K562 (cell line): ENCODE measurements at regions not wholly inside any gene's neighbourhood (a gene's known extent, or its start where the extent isn't known, plus 50 kb on each side); places are given as distances from the start of the nearest gene placed in this dataset.

Experiments used
- ATAC-seq: fragments of 200-7000 bp; cut with Tn5 transposase; 3 replicates; pipeline ENCODE4 v1.9.1; 2020; ENCODE audit warnings: moderate library complexity
- BruUV-seq: library from RNA; stranded (reverse); fragments of 400-500 nt; replicated peaks from 2 replicates; lab custom pipeline; 2021; lab: Mats Ljungman, UMichigan
- CTCF ChIA-PET: fragments of 300-600 bp; formaldehyde crosslinking; extraction: SDS; loops from one replicate; lab custom pipeline; 2021; ENCODE audit warnings: low intra/inter-chr PET ratio; lab: Yijun Ruan, JAX
- POLR2A ChIA-PET: fragments of 300-600, 350-650 bp; sonication (Branson Sonifier 250); formaldehyde crosslinking; extraction: SDS; loops from one replicate; lab custom pipeline; 2021; ENCODE audit warnings: antibody characterized with exemption, inconsistent platforms; lab: Yijun Ruan, JAX
- DNase-seq, 4 experiments: peaks; one replicate each; pipeline versions ENCODE4 v3.0.0 to v3.0.0-alpha.2; 2011 to 2018; ENCODE audit warnings: low spot score in 3 of 4, mixed read lengths in 3 of 4; ENCODE audit errors: extremely low read depth in 1 of 4
- FAIRE-seq: peaks from 2 replicates; lab custom pipeline; 2011; peaks lifted over from hg19 to GRCh38; lab: Jason Lieb, UNC
- H2AFZ ChIP-seq: 2 replicates; pipeline ENCODE4 v1.6.0; 2011; ENCODE audit warnings: low read depth, low read length, control low read depth, inconsistent platforms
- H3K27ac ChIP-seq: fragments of 200-600 bp; 3 replicates; pipeline ENCODE4 v1.8.0; 2011; ENCODE audit warnings: low read depth, mild to moderate bottlenecking, control low read depth, inconsistent platforms, low read length, moderate library complexity, mixed read lengths; ENCODE audit errors: extremely low read depth
- H3K27me3 ChIP-seq, 2 experiments: fragments of 300-600 bp in 1 of 2; 2 replicates in 1 of 2; 3 replicates in 1 of 2; pipeline versions ENCODE4 v1.6.0 to v1.8.0; 2011; ENCODE audit warnings: inconsistent platforms in 2 of 2, low read length in 2 of 2, mild to moderate bottlenecking in 1 of 2, mixed read lengths in 1 of 2, moderate library complexity in 1 of 2; ENCODE audit not compliant: control insufficient read depth in 2 of 2, insufficient read depth in 2 of 2
- H3K36me3 ChIP-seq: fragments of 300-600 bp; 3 replicates; pipeline ENCODE4 v1.8.0; 2011; ENCODE audit warnings: mild to moderate bottlenecking, low read length, inconsistent platforms; ENCODE audit not compliant: control insufficient read depth, insufficient read depth
- H3K4me1 ChIP-seq, 2 experiments: fragments of 200-600 bp in 1 of 2; replicated peaks in 1 of 2; 2 replicates in 1 of 2; 3 replicates in 1 of 2; pipeline versions ENCODE4 v1.5.1 to v1.8.0; 2011; ENCODE audit warnings: inconsistent platforms in 2 of 2, low read length in 2 of 2, mild to moderate bottlenecking in 1 of 2, mixed read lengths in 1 of 2, moderate library complexity in 1 of 2; ENCODE audit not compliant: control insufficient read depth in 2 of 2, insufficient read depth in 2 of 2
- H3K4me2 ChIP-seq: 2 replicates; pipeline ENCODE4 v1.6.1; 2011; ENCODE audit warnings: low read length, control low read depth, inconsistent platforms, mixed read lengths; ENCODE audit not compliant: insufficient read depth
- H3K4me3 ChIP-seq: fragments of 200-600 bp; sonication (generic), shearing (Covaris generic); 2 replicates; pipeline ENCODE4 v1.5.1; 2016; ENCODE audit warnings: control low read depth, inconsistent platforms
- H3K79me2 ChIP-seq: fragments of 200-600 bp; 3 replicates; pipeline ENCODE4 v1.8.0; 2011; ENCODE audit warnings: low read length, inconsistent platforms; ENCODE audit not compliant: control insufficient read depth, insufficient read depth
- H3K9ac ChIP-seq, 2 experiments: 2 replicates each; pipeline versions ENCODE4 v1.6.0 to v1.6.1; 2011; ENCODE audit warnings: low read depth in 2 of 2, low read length in 2 of 2, control low read depth in 1 of 2, inconsistent platforms in 1 of 2, mild to moderate bottlenecking in 1 of 2, mixed read lengths in 1 of 2; ENCODE audit not compliant: insufficient read depth in 1 of 2
- H3K9me1 ChIP-seq: one replicate; pipeline ENCODE4 v1.6.0; 2011; ENCODE audit warnings: inconsistent platforms, mild to moderate bottlenecking, low read length, moderate library complexity; ENCODE audit not compliant: control insufficient read depth, insufficient read depth
- H3K9me3 ChIP-seq: replicated peaks from 2 replicates; pipeline ENCODE4 v1.5.1; 2011; ENCODE audit warnings: low read depth, low read length, inconsistent platforms; ENCODE audit not compliant: control insufficient read depth, insufficient read depth
- H4K20me1 ChIP-seq: replicated peaks from 2 replicates; pipeline ENCODE4 v1.6.1; 2011; ENCODE audit warnings: low read length, inconsistent platforms, mixed read lengths; ENCODE audit not compliant: control insufficient read depth, insufficient read depth
- ELF4 ChIP-seq: fragments of 450-650 bp; formaldehyde crosslinking; IDR thresholded peaks from 2 replicates; pipeline ENCODE4 v1.4.0; 2022; ENCODE audit warnings: missing genetic modification characterization
- MEIS2 ChIP-seq: fragments of 450-650 bp; IDR thresholded peaks from 2 replicates; pipeline ENCODE4 v1.6.1; 2014; ENCODE audit warnings: mild to moderate bottlenecking; ENCODE audit not compliant: partially characterized antibody
- MXD1 ChIP-seq: fragments of 250-450 bp; sonication (Bioruptor Pico); IDR thresholded peaks from 2 replicates; pipeline ENCODE4 v1.8.0; 2021; ENCODE audit warnings: borderline replicate concordance, mild to moderate bottlenecking, moderate library complexity; ENCODE audit not compliant: poor library complexity, severe bottlenecking
- POLR2A ChIP-seq: fragments of 450-650 bp; conservative IDR thresholded peaks from 2 replicates; pipeline ENCODE4 v1.6.1; 2016
- RBM34 ChIP-seq: fragments of 200-400 bp; formaldehyde crosslinking; IDR thresholded peaks from 2 replicates; pipeline ENCODE4 v1.6.1; 2018; ENCODE audit warnings: low read length, borderline replicate concordance; ENCODE audit not compliant: insufficient read depth
- RFX5 ChIP-seq: IDR thresholded peaks from 2 replicates; pipeline ENCODE4 v1.6.1; 2011; ENCODE audit warnings: low read depth, mild to moderate bottlenecking, improper control_type of control experiment, low read length
- TBL1XR1 ChIP-seq, 2 experiments: IDR thresholded peaks; 2 replicates each; pipeline ENCODE4 v1.6.1; 2012; ENCODE audit warnings: improper control_type of control experiment in 2 of 2, low read length in 2 of 2, mild to moderate bottlenecking in 1 of 2
- TEAD4 ChIP-seq, 2 experiments: sonication (generic) in 1 of 2; formaldehyde crosslinking in 1 of 2; IDR thresholded peaks; 2 replicates each; pipeline versions ENCODE4 v1.6.1 to v1.8.0; 2012 to 2022; ENCODE audit warnings: borderline replicate concordance in 1 of 2, inconsistent platforms in 1 of 2, low read length in 1 of 2, mild to moderate bottlenecking in 1 of 2, missing genetic modification reagents in 1 of 2
- XRCC3 ChIP-seq: fragments of 450-650 bp; IDR thresholded peaks from 2 replicates; pipeline ENCODE4 v1.6.1; 2017; ENCODE audit warnings: mild to moderate bottlenecking, moderate library complexity
- ZNF707 ChIP-seq: fragments of 250-450 bp; sonication (Bioruptor Pico); conservative IDR thresholded peaks from 2 replicates; pipeline ENCODE4 v1.8.0; 2022; ENCODE audit warnings: inconsistent platforms, mild to moderate bottlenecking, moderate library complexity
- WGBS: fragments of 100-300 bp; shearing (Covaris generic); methylation state at CpG from one replicate; pipeline ENCODE4 v1.1.6; 2016; ENCODE audit warnings: low coverage, mixed read lengths; ENCODE audit not compliant: insufficient coverage; ENCODE audit errors: missing lambda C conversion rate; 5-methylcytosine and 5-hydroxymethylcytosine counted together
- in situ Hi-C: fragments of 300-500 bp; cut with MboI; formaldehyde crosslinking; loops from 4 replicates; pipeline ENCODE4 v1.15.0; 2018; ENCODE audit warnings: inconsistent platforms, mixed read lengths
- intact Hi-C: fragments of 100-400 bp; cut with micrococcal nuclease; formaldehyde crosslinking; loops from 2 replicates; pipeline ENCODE4 v1.14.2; 2022

- TF ChIP-seq TBL1XR1 (IDR thresholded peaks at IDR 0.05; ENCODE audit: low read length in 2 of 2) (no peak), MEIS2 (no peak)
Observed at GRCh38 chrX:13890806-13891205, 73.9 kb upstream of the GPM6B start (continued).

GRCh38 chrX:13888284-13888683 lies 71.4 kb upstream of the GPM6B start:
- no TSS peak for BruUV-seq
- TF ChIP-seq RBM34 = no peak
- TF ChIP-seq MXD1 (CRISPR knock-in tag) = no peak
- TF ChIP-seq TEAD4 (IDR thresholded peaks at IDR 0.05; ENCODE audit: low read length) = no peak
- no peak for TF ChIP-seq TEAD4 (CRISPR knock-in tag; IDR thresholded peaks at IDR 0.05; ENCODE audit: borderline replicate concordance)
- no peak for TF ChIP-seq POLR2A
- TF ChIP-seq RFX5 = no peak
- TF ChIP-seq XRCC3 = no peak
- no peak for TF ChIP-seq ZNF707 (CRISPR knock-in tag)
- no peak for TF ChIP-seq ELF4 (CRISPR knock-in tag)
- WGBS = 3% methylated on average over 6 of the region's 8 CpGs
- ATAC-seq (no peak), FAIRE-seq (no peak), DNase-seq (no peak)
- intact Hi-C loops = no loop called here
- Histone ChIP-seq H3K36me3 (no peaks in the 10 kb centered on the region), H3K27ac (no peak overlapping the region), H3K4me2 (no peak overlapping the region), H2AFZ (no peak overlapping the region), H3K79me2 (no peaks in the 10 kb centered on the region), H3K4me3 (no peak overlapping the region), H3K9me3 (no peaks in the 10 kb centered on the region), H3K9ac (no peak overlapping the region), H3K27me3 (no peaks in the 10 kb centered on the region; a peak in 2 of 5 replicates), H4K20me1 (no peaks in the 10 kb centered on the region), H3K9me1 (no peaks in the 10 kb centered on the region), H3K4me1 (no peaks in the 10 kb centered on the region)
- CTCF ChIA-PET = no interaction called here
- in situ Hi-C loops = no loop called here
- POLR2A ChIA-PET = no interaction called here
